GM12874 (cell line): ENCODE measurements at regions not wholly inside any gene's neighbourhood (a gene's known extent, or its start where the extent isn't known, plus 50 kb on each side); places are given as distances from the start of the nearest gene placed in this dataset.

Experiments used
- CTCF ChIP-seq: IDR thresholded peaks from 2 replicates; pipeline ENCODE4 v1.5.1; 2011; ENCODE audit warnings: low read depth, mild to moderate bottlenecking, control low read depth, low read length, moderate library complexity; ENCODE audit not compliant: insufficient read depth

GRCh38 chr11:97158243-97158642 lies 768.4 kb downstream of the JRKL start:
- TF ChIP-seq CTCF, result no peak

GRCh38 chr11:97163631-97164191 lies 773.9 kb downstream of the JRKL start:
- no peak for TF ChIP-seq CTCF

GRCh38 chr11:97201743-97202612 lies 812.2 kb downstream of the JRKL start:
- TF ChIP-seq CTCF, result no peak

- no peak for TF ChIP-seq CTCF
Observed at GRCh38 chr11:97202613-97203292, 812.9 kb downstream of the JRKL start.

GRCh38 chr11:97218011-97218410 lies 828.2 kb downstream of the JRKL start:
- no peak for TF ChIP-seq CTCF

GRCh38 chr11:97223647-97224046 lies 833.8 kb downstream of the JRKL start:
- no peak for TF ChIP-seq CTCF

- no peak for TF ChIP-seq CTCF
Observed at GRCh38 chr11:97224396-97224795, 834.6 kb downstream of the JRKL start.
